CMK (cell line): ENCODE measurements at regions not wholly inside any gene's neighbourhood (a gene's known extent, or its start where the extent isn't known, plus 50 kb on each side); places are given as distances from the start of the nearest gene placed in this dataset.

Experiments used
- DNase-seq: peaks from one replicate; pipeline ENCODE4 v3.0.0-alpha.2; 2010; ENCODE audit warnings: low read depth

DNA sequence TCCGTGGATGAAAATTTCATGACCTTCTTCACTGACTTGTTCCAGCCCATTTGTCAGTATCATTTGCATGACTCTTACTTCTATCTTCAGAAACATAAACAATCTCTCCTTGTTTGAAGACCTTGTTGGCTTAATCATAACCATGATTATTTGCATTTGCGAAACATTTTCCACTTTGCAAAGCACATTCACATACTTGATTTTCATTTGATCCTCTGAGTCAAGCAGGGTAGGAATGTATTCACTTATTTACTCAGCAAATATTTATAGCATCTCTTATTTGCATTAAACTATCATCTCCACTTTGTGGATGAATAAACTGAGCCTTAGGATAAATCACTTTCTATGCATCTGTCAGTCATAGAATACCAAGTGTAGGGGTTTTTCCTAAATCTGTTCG, 343.0 kb upstream of the SGCD start:
- no peak for DNase-seq

DNA sequence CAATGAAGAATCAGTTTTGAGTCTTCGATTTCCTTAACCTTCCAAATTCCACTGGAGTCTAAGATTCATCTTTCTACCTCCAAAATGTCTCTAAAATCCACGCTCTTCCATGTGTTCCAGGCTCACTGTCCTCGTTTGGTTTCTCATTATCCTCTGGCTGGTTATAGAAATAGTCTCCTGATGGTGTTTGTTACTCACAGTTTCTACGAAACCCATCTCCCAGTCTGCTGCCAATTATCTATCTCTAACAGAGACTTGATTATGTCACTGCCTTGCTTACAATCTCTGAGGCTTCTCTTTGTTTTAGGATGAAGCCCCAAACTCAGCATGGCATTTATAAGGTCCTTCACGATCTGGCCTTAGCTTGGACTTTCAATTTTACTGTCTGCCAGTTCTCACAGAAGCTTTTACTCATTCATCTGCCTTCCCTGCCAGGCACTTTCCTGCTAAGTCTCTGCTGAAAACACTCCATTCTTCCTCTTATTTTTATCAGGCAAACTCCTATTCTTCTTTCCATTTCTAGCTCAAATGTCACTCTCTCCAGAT, 339.6 kb upstream of the SGCD start:
- DNase-seq = no peak

DNA sequence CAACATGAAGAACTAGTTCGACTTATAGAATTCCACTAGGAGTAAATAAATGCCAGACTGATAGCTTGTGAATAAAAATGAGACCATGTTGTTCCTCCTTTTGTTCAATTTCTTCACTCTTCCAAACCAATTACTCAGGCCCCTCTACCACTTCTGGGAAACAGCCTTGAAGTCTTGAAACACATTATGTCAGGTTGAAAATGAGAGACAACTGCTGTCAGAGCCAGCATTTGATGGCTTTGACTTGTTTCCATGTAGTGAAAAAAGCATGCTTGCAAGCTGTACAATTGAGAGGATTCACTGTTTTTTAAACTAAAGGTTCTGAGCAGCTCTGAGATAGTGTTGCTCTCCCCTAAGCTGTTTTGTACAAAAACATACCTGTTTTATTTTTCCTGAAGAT, 337.1 kb upstream of the SGCD start:
- DNase-seq = no peak

DNA sequence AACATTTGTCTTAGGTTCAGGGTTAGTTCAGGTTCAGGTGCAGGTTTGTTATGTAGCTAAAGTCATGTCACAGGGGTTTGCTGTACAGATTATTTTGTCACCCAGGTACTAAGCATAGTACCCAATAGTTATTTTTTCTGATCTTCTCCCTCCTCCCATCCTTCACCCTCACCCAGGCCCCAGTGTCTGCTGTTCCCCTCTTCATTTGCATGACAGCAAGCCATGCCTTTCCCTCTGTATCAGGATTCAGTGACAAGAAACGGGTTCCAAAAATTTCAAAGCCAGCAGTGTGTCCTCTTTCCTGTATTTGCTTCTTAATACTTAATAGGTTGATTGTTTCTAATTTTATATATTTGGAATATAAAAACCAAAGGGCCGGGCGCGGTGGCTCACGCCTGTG, 330.8 kb upstream of the SGCD start:
- no peak for DNase-seq

DNA sequence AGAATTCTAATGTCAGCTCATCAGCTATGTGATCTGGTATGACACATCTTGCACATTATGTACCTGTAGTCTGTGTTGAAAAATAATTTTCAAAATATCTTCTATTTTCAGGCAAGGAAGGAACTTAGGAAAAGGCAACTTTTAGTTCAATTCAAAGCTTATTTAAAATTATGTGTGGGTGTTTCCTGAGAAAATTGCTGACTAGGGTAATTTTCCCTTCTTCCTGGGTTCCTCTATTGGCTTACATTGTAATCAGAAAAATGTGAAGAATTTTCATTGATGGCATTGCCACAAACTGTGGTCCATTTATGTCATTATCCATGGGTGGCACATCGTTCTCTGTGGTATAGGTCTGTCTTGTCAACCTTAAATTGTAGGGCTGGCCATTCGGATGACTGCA, 328.7 kb upstream of the SGCD start:
- no peak for DNase-seq

DNA sequence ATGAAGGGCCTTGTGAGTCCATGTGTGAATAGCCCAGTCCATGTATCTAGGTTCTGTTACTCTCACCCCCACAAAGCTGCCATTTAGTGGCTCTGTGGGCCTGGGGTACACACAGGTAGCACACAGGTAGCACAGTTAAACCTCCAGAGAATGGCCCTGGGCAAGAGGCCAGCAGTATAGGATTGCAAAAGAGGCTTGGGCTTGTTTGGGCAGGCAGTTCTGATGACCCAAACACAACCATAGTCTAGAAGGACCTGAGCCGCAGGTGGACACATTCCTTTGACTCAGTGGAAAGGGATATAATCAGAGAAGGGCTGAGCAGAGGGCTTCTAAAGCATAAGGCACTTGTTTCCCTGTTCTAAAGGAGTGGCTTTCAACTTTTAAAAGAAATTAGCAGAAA, 326.8 kb upstream of the SGCD start:
- DNase-seq = no peak

DNA sequence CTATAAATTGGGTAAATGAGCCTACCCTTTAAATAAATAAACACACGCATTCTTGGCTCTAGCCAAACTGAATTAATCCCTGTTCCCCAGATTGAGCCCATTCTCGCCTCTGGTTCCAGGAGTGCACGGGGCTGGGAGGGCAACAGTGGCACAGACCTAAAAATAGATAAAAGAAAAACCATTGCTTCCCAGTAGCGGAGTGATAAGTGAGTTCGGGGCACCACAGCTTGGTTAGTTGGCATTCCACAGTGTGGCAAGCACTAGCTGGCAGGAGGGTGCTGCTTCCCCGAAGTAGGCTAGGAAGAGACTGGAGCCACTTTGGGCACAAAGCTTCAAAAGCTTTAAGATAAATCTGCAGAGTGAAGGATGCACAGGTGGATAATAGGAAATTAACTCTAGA, 322.2 kb upstream of the SGCD start:
- no peak for DNase-seq

DNA sequence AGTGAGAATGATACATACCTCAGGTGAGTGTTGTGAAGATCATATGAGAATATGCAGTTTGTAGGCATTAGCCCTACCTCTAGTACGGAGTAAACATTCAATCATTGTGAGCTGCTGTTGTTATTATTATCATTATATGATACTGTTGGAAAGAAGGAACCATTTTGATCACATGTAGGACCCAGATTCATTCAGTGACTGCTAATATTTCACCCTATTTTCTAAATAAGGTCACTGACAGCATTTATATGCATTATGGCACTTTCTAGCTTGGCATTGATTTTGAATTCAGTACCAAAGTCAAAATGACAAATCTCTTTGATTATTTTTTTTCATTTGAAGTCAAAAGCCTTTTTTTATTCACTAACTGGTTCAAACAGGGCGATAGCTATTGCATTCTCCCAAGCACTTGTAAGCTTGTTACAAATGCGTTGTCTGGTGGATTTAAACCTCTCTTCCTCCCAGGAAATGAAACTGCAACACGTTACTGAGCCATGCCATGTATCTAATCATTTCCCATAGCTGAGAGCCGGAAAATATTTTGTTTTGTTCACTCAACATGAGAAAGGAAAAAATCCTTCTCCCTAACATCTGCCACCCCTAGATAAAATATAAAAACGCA, 320.8 kb upstream of the SGCD start:
- no peak for DNase-seq

DNA sequence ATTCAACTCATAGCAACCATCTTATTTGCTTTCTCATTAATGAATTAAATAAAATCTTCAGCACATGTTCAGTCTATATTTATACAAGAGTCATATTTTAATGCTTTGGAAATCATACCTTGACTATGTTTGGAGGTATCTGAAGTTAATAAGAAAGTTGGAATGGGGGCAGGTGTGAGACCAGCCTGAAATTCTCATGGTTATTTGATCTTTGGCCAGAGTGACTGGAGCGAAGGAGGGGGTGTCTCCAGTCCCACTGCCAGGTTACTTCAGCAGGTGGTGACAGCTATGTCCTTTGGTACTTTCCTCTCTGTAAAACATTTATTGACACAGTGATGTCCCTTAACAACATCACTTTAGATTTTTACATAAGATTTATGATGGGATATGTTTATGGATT, 318.1 kb upstream of the SGCD start:
- no peak for DNase-seq

DNA sequence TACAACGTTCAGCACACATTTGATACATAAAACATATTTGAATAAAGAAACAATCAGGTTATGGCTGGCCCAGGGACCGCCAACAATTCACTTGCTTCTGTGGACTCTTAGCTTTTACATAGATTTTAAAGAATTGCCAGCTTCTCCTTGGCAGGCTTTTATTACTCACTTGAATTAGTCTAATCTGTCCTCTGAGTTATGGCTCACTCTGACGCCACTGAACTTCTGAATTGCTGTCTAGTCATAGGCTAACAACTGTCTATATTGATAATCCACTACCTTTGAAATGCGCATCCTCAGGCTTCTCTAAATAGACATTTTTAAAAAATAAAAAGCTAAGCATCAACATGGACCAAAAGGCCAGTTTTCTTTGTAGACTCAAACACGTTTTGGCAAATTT, 317.4 kb upstream of the SGCD start:
- DNase-seq = no peak

DNA sequence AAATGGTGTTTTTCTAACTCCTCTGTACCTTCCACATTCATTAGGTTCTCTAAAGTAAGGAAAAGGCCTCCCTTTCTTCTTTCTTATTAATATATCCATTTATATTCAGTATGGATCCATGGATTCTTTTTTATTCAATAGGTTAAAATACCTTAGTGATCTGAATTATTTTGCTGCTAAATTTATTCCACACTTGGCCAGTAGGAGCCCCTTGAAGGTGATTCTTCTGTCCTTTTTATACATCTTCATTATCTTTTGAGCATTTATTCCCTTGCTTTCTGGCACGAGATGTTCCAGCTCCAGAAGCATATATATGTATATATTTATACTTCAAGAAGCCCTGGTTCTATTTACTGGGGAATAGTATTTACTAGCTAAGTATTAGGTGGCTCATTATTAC, 311.8 kb upstream of the SGCD start:
- no peak for DNase-seq

DNA sequence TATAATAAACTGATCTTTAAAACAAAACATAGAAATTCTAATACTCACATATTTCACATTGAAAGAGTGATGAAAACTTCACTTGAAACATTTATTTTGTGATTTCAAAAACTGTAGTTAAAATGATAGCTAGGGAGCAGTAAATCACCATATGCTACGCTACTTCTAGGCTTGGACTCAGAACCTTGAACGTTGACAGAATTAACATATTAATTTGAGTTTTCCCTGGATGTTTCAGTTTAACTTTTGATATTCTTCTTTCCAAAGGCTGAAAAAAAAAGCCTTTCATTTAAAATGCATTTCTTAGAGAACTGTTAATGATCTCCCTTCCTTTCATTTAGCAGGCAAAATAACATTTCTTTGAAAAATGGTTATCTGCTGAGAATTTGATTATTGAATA, 307.8 kb upstream of the SGCD start:
- DNase-seq = no peak

DNA sequence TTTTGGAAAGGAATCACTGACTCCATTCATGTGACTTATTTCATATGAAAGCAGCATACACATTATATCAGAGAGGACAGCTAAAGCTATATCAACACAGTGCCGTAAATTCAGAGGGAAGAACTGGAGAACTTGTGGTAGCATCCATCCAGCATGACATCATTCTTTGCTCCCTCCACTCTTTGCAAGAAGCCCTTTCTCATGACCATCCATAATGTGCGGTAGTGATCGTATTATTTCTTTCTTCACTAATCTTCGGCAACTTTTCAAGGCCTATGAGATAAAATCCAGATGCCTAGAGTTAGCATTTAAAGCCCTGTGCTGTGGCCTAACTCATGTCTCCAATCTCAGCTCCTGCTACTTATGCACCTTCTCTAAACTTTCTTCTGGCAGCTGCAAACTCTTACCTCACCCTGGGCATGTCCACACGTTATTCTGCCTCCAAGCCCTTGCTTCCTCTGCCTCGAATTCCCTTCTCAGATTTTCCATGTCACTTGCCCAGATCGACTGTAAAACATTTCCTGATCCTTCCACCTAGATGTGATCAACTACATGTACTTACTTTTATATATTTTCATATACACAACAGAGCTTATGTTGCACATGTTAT, 307.3 kb upstream of the SGCD start:
- no peak for DNase-seq

DNA sequence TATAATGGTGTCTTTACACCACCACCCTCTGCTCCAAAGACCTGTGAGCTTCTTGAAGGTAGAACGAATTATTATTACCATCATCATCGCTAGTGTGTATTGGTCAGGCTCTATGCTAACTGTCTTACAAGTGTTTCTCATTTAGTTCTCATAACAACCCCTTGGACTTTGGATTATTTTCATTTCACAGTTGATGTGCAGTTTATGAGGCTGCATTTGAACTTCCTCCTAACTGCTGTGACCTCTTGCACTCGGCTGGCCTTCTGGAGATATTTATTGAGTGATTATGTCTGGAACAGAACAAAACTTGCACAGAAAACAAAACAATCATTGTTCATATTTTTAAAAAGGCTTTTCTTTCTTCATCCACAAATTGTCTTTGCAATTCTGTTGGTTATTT, 306.3 kb upstream of the SGCD start:
- DNase-seq = no peak

DNA sequence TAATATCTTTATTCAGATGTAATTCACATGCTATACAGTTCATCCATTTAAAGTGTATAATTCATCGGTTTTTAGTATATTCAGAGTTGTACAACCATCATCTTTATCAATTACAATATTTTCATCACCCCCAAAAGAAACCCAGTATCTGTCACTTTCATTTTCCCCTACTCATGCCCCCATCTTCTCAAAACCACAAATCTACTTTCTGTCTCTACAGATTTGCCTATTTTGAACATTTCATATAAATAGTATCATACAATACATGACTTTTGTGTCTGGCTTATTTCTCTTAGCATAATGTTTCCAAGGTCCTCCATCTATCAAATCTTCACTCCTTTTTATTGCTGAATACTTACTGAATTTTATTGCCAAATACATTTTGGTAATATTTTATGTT, 305.1 kb upstream of the SGCD start:
- no peak for DNase-seq

DNA sequence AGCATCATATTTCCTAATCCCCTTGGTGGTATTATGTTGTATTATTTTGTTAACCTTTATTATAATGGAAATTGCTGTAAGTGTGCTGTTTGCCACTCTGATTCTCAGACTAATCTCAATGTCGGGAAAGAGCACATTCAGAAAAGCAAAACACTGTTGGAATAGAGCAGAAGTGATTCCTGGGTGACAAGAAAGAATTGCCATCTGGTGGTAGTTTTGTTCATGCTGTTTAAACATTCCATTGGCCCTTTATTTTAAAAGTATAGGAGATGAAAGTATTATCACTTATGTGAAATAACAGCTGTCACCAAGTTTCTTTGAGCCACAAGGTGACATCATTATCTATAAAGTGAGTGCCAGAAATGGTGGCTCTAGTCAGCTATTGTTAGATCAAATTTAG, 301.3 kb upstream of the SGCD start:
- DNase-seq = no peak

DNA sequence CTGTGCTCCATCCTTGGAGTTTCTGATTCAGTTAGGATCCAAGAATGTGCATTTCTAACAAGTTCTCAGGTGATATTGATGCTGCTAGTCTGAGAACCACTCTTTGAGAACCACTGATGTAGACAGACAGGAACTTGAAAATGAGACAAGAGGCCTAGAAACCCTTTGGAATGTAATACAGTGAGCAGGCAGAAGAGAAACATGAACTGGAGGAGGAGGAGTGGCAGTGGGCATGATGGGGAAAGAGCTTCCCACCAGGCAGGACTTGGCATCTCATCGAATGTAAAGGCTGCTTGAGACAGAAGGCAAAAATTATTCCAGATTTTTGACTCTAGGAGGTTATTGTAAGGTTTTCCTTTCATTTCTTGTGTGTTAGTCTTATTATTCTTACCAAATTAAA, 295.8 kb upstream of the SGCD start:
- no peak for DNase-seq

DNA sequence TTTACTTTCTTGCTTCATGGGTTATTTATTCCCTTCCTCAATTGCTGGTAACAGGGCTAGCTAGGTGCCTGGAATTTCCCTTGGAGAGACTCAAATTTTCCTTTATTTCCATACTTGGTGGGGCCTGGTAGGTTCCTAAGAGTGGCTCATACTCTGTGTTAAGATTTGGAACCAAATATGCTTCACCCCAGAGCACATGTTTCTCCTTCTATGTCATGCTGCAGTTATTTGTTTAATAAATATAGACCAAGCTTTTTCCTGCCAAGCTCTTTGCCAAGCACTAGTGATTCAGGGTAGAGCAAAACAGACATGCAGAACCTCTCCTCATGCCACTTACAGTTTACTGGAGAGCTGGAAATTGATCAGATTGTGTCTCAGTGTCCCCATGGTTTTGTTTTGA, 290.3 kb upstream of the SGCD start:
- no peak for DNase-seq

DNA sequence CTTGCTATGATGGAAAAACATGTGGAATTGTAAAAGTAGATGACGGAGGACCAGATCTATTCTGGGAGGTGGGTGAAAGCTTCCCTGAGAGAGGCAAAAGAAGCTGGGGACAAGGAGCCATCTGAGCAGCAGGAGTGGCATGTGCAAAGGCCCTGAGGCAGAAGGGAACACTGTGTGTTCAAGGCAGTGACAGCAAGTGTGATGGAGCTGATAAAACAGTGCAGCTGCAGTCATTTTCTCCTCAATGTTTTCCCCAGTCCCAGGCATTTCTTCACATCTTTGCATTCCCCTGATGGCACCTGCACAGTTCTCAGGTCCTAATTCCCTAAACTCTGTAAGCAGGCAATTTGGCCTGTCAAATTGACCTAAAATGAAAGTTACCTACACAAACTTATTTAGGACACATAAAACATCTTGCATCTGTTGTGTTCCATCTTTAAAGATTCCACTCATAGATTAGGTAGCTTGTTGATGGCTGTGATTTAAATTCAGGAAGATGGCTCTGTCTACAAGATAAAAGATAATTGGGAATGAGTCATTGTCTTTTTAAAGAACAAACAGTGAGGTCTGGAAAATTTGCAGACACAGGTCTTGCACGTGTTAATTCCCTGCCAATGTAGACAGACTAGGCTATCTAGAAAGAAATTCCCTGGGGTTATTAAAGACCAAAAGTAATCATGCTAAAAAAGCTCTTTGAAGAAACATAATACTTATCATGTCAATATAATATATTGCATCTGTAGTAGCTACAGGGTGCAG, 289.6 kb upstream of the SGCD start:
- no peak for DNase-seq

DNA sequence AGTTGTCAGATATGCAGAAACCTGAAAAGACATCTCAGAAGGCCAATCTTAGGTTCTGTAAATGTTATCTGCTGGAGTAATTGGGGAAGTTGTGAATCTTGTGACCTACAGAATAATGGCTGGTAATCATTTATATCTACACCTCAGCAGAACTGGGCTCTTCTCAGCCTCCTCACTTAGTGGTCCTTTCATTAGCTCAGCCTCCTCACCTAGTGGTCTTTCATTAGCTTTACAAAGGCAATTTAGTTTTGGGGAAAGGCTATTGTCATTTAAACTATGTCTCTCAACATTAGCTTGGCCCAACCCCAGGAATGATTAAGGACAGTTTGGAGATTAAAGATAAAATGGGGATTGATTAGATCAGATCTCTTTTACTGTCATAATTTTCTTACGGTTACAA, 284.2 kb upstream of the SGCD start:
- no peak for DNase-seq

DNA sequence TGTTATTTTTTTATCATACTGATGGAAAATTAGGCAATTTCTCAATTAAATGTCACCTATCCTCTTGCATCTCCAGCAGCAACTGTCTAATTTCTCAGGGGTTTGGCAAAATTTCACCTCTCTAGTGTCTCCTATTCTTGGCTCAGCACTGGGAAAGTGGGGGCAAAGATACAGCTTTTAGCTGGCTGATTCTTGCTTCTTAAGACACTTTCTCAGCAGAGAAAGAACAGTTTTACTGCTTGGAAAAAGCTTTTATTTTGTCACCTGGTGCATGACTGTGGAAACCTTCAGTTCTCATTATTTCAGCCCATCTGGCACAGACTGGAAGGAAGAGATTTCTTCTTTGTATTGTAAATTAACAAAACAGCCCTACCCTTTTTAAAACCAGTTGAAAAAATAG, 283.6 kb upstream of the SGCD start:
- no peak for DNase-seq

DNA sequence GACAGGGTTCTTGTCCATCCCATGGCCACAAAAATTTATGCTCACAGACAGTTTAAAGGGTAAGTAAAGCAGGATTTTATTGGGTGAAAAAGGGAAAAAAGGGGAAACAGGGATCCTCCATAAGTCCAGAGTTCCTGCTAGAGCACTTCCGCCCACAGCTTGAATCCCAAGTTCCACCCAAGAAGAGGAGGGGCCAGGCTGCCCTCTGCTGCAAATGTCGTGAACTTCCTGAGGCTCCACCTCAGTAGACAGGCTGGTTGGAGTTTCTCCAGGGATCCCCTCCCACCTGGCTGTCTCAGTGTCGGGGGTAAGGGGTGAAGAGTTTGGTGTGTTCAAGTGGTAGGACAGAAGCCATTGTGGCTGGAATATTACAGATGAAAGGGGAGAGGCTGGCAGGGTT, 275.0 kb upstream of the SGCD start:
- no peak for DNase-seq

DNA sequence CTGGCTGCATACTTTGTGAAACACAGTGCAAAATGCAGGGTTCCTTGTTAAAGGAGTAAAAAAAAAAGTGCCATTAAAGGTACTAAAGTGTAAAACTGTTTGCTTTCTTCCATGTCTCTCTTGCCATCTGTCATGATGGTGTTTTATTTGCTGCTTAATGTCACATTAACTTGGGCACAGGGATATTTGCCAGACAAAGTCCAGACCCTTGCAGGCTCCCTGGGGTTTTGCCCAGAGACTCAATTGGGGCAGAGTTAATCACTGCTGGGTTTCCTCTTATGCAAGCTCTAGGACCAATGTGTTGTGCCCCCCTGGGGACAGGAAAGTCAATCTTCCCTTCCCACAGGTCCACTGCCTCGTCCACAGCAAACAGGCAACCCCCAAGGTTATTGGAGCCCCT, 274.3 kb upstream of the SGCD start:
- no peak for DNase-seq

DNA sequence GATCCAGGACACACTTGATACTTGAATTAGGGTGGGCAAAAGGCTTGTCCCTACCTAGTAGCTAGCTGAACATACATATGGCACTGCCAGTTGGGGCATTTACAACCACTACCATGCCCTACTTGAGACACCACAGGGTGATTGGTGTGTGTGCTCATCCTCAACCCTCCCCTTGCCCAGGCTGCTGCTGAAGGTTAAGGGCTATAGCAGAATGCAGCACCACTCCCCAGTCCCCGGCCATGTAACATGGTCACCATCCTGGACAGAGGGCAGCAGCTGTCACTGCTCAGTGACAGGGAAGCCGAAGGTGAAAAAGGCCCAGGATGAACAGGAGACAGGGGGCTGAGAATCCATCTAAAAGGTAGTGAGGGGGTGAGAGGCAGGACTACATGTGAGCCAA, 273.9 kb upstream of the SGCD start:
- no peak for DNase-seq
